K562 (cell line): ENCODE measurements at regions not wholly inside any gene's neighbourhood (a gene's known extent, or its start where the extent isn't known, plus 50 kb on each side); places are given as distances from the start of the nearest gene placed in this dataset.
A peak's percentile ranks its signal among the peaks of the same experiment; 100 is the strongest.

Source experiments
- ATAC-seq: fragments of 200-7000 bp; cut with Tn5 transposase; 3 replicates; pipeline ENCODE4 v1.9.1; 2020; ENCODE audit warnings: moderate library complexity
- BruUV-seq: library from RNA; stranded (reverse); fragments of 400-500 nt; replicated peaks from 2 replicates; lab custom pipeline; 2021; lab: Mats Ljungman, UMichigan
- CTCF ChIA-PET: fragments of 300-600 bp; formaldehyde crosslinking; extraction: SDS; loops from one replicate; lab custom pipeline; 2021; ENCODE audit warnings: low intra/inter-chr PET ratio; lab: Yijun Ruan, JAX
- POLR2A ChIA-PET: fragments of 300-600, 350-650 bp; sonication (Branson Sonifier 250); formaldehyde crosslinking; extraction: SDS; loops from one replicate; lab custom pipeline; 2021; ENCODE audit warnings: antibody characterized with exemption, inconsistent platforms; lab: Yijun Ruan, JAX
- DNase-seq, 4 experiments: peaks; one replicate each; pipeline versions ENCODE4 v3.0.0 to v3.0.0-alpha.2; 2011 to 2018; ENCODE audit warnings: low spot score in 3 of 4, mixed read lengths in 3 of 4; ENCODE audit errors: extremely low read depth in 1 of 4
- FAIRE-seq: peaks from 2 replicates; lab custom pipeline; 2011; peaks lifted over from hg19 to GRCh38; lab: Jason Lieb, UNC
- H2AFZ ChIP-seq: 2 replicates; pipeline ENCODE4 v1.6.0; 2011; ENCODE audit warnings: low read depth, low read length, control low read depth, inconsistent platforms
- H3K27ac ChIP-seq: fragments of 200-600 bp; 3 replicates; pipeline ENCODE4 v1.8.0; 2011; ENCODE audit warnings: low read depth, mild to moderate bottlenecking, control low read depth, inconsistent platforms, low read length, moderate library complexity, mixed read lengths; ENCODE audit errors: extremely low read depth
- H3K27me3 ChIP-seq, 2 experiments: fragments of 300-600 bp in 1 of 2; 2 replicates in 1 of 2; 3 replicates in 1 of 2; pipeline versions ENCODE4 v1.6.0 to v1.8.0; 2011; ENCODE audit warnings: inconsistent platforms in 2 of 2, low read length in 2 of 2, mild to moderate bottlenecking in 1 of 2, mixed read lengths in 1 of 2, moderate library complexity in 1 of 2; ENCODE audit not compliant: control insufficient read depth in 2 of 2, insufficient read depth in 2 of 2
- H3K36me3 ChIP-seq: fragments of 300-600 bp; 3 replicates; pipeline ENCODE4 v1.8.0; 2011; ENCODE audit warnings: mild to moderate bottlenecking, low read length, inconsistent platforms; ENCODE audit not compliant: control insufficient read depth, insufficient read depth
- H3K4me1 ChIP-seq, 2 experiments: fragments of 200-600 bp in 1 of 2; replicated peaks in 1 of 2; 2 replicates in 1 of 2; 3 replicates in 1 of 2; pipeline versions ENCODE4 v1.5.1 to v1.8.0; 2011; ENCODE audit warnings: inconsistent platforms in 2 of 2, low read length in 2 of 2, mild to moderate bottlenecking in 1 of 2, mixed read lengths in 1 of 2, moderate library complexity in 1 of 2; ENCODE audit not compliant: control insufficient read depth in 2 of 2, insufficient read depth in 2 of 2
- H3K4me2 ChIP-seq: 2 replicates; pipeline ENCODE4 v1.6.1; 2011; ENCODE audit warnings: low read length, control low read depth, inconsistent platforms, mixed read lengths; ENCODE audit not compliant: insufficient read depth
- H3K4me3 ChIP-seq: fragments of 200-600 bp; sonication (generic), shearing (Covaris generic); 2 replicates; pipeline ENCODE4 v1.5.1; 2016; ENCODE audit warnings: control low read depth, inconsistent platforms
- H3K79me2 ChIP-seq: fragments of 200-600 bp; 3 replicates; pipeline ENCODE4 v1.8.0; 2011; ENCODE audit warnings: low read length, inconsistent platforms; ENCODE audit not compliant: control insufficient read depth, insufficient read depth
- H3K9ac ChIP-seq, 2 experiments: 2 replicates each; pipeline versions ENCODE4 v1.6.0 to v1.6.1; 2011; ENCODE audit warnings: low read depth in 2 of 2, low read length in 2 of 2, control low read depth in 1 of 2, inconsistent platforms in 1 of 2, mild to moderate bottlenecking in 1 of 2, mixed read lengths in 1 of 2; ENCODE audit not compliant: insufficient read depth in 1 of 2
- H3K9me1 ChIP-seq: one replicate; pipeline ENCODE4 v1.6.0; 2011; ENCODE audit warnings: inconsistent platforms, mild to moderate bottlenecking, low read length, moderate library complexity; ENCODE audit not compliant: control insufficient read depth, insufficient read depth
- H3K9me3 ChIP-seq: replicated peaks from 2 replicates; pipeline ENCODE4 v1.5.1; 2011; ENCODE audit warnings: low read depth, low read length, inconsistent platforms; ENCODE audit not compliant: control insufficient read depth, insufficient read depth
- H4K20me1 ChIP-seq: replicated peaks from 2 replicates; pipeline ENCODE4 v1.6.1; 2011; ENCODE audit warnings: low read length, inconsistent platforms, mixed read lengths; ENCODE audit not compliant: control insufficient read depth, insufficient read depth
- CEBPB ChIP-seq: fragments of 450-650 bp; IDR thresholded peaks from 2 replicates; pipeline ENCODE4 v1.6.1; 2016; ENCODE audit warnings: missing genetic modification characterization, missing compliant biosample characterization
- CEBPG ChIP-seq, 3 experiments: fragments of 200-800 bp in 1 of 3; sonication (Bioruptor generic) in 1 of 3; sonication (generic) in 1 of 3; formaldehyde crosslinking in 1 of 3; IDR thresholded peaks in 2 of 3; conservative IDR thresholded peaks in 1 of 3; 2 replicates each; pipeline versions ENCODE4 v1.6.1 to v1.8.0; 2016 to 2022; ENCODE audit warnings: missing compliant biosample characterization in 2 of 3, missing genetic modification characterization in 2 of 3, mild to moderate bottlenecking in 1 of 3, missing genetic modification reagents in 1 of 3
- MAZ ChIP-seq, 2 experiments: fragments of 450-650 bp in 1 of 2; sonication (generic) in 1 of 2; formaldehyde crosslinking; IDR thresholded peaks in 1 of 2; conservative IDR thresholded peaks in 1 of 2; 2 replicates each; pipeline versions ENCODE4 v1.4.0 to v1.5.0; 2020; ENCODE audit warnings: mild to moderate bottlenecking in 1 of 2, missing genetic modification reagents in 1 of 2
- WGBS: fragments of 100-300 bp; shearing (Covaris generic); methylation state at CpG from one replicate; pipeline ENCODE4 v1.1.6; 2016; ENCODE audit warnings: low coverage, mixed read lengths; ENCODE audit not compliant: insufficient coverage; ENCODE audit errors: missing lambda C conversion rate; 5-methylcytosine and 5-hydroxymethylcytosine counted together
- in situ Hi-C: fragments of 300-500 bp; cut with MboI; formaldehyde crosslinking; loops from 4 replicates; pipeline ENCODE4 v1.15.0; 2018; ENCODE audit warnings: inconsistent platforms, mixed read lengths
- intact Hi-C: fragments of 100-400 bp; cut with micrococcal nuclease; formaldehyde crosslinking; loops from 2 replicates; pipeline ENCODE4 v1.14.2; 2022
- TF ChIP-seq, protein P1 (sequence below), 3 experiments: fragments of 200-800 bp in 1 of 3; sonication (Bioruptor generic) in 1 of 3; sonication (generic) in 1 of 3; formaldehyde crosslinking in 1 of 3; IDR thresholded peaks; 2 replicates each; pipeline versions ENCODE4 v1.6.1 to v1.8.0; 2016 to 2022; ENCODE audit warnings: mild to moderate bottlenecking in 2 of 3, missing compliant biosample characterization in 2 of 3, missing genetic modification characterization in 2 of 3, missing genetic modification reagents in 1 of 3
- TF ChIP-seq, protein P2 (sequence below): IDR thresholded peaks from 2 replicates; pipeline ENCODE4 v1.6.1; 2016; ENCODE audit warnings: missing genetic modification characterization, missing compliant biosample characterization

DNA sequence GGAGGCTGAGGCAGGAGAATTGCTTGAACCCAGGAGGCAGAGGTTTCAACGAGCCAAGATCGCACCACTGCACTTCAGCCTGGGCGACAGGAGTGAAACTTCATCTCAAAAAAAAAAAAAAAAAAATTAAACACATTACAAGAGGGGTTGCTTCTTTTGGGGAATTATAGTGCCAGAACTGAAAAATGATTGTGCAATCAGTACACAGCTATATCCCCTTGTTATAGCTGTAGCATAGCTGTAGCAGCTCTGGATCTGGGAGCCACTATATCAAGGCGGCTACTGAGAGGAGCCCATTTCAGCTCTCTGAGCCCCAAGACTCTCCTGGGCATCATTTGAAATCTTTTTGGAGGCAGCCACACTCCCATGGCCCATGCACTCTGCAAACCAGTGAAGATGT is 334.3 kb downstream of the TFAP2A start:
- intact Hi-C loops (no loop called here), in situ Hi-C loops (no loop called here)
- H3K4me3 ChIP-seq = no peak overlapping the region
- H3K27ac ChIP-seq = no peak overlapping the region
- TF ChIP-seq CEBPB (tag) = peak; percentile 80
- no peak for TF ChIP-seq CEBPG (CRISPR knock-in tag; IDR thresholded peaks at IDR 0.05)
- TF ChIP-seq CEBPG (tag; conservative IDR thresholded peaks at IDR 0.05 in 1 of 2, IDR thresholded peaks at IDR 0.05 in 1 of 2) = peak; percentile 18 to 79; a peak in 2 of 4 replicates
- TF ChIP-seq, protein P1, sequence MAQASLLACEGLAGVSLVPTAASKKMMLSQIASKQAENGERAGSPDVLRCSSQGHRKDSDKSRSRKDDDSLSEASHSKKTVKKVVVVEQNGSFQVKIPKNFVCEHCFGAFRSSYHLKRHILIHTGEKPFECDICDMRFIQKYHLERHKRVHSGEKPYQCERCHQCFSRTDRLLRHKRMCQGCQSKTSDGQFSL (CRISPR knock-in tag; IDR thresholded peaks at IDR 0.05) = no peak
- TF ChIP-seq, protein P1 (tag; IDR thresholded peaks at IDR 0.05) = no peak
- no peak for TF ChIP-seq MAZ (CRISPR knock-in tag; conservative IDR thresholded peaks at IDR 0.05 in 1 of 2, IDR thresholded peaks at IDR 0.05 in 1 of 2)
- TF ChIP-seq, protein P2, sequence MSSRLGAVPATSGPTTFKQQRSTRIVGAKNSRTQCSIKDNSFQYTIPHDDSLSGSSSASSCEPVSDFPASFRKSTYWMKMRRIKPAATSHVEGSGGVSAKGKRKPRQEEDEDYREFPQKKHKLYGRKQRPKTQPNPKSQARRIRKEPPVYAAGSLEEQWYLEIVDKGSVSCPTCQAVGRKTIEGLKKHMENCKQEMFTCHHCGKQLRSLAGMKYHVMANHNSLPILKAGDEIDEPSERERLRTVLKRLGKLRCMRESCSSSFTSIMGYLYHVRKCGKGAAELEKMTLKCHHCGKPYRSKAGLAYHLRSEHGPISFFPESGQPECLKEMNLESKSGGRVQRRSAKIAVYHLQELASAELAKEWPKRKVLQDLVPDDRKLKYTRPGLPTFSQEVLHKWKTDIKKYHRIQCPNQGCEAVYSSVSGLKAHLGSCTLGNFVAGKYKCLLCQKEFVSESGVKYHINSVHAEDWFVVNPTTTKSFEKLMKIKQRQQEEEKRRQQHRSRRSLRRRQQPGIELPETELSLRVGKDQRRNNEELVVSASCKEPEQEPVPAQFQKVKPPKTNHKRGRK = no peak
- H2AFZ ChIP-seq = no peak overlapping the region
- H3K4me1 ChIP-seq = no peaks in the 10 kb centered on the region
- CTCF ChIA-PET = no interaction called here
- H3K9me3 ChIP-seq = no peaks in the 10 kb centered on the region
- WGBS = 3% methylated on average over 4 of the region's 4 CpGs
- H3K36me3 ChIP-seq = no peaks in the 10 kb centered on the region
- POLR2A ChIA-PET = interaction anchor here (0.7 kb wide), 1 partner anchor 166 kb away, joined by 3 read pairs; no protein-coding TSS in a partner anchor
- no peaks in the 10 kb centered on the region for H3K9me1 ChIP-seq
- DNase-seq (no peak), ATAC-seq (no peak), FAIRE-seq (no peak)
- H3K4me2 ChIP-seq = no peak overlapping the region
- H3K27me3 ChIP-seq = peaks cover 2 to 5% of the 10 kb centered on the region in 2 experiments; a peak in 2 of 5 replicates
- no TSS peak for BruUV-seq
- no peaks in the 10 kb centered on the region for H3K79me2 ChIP-seq
- no peaks in the 10 kb centered on the region for H4K20me1 ChIP-seq
- H3K9ac ChIP-seq = no peak overlapping the region
